OCI-LY7 (cell line): ENCODE measurements at regions not wholly inside any gene's neighbourhood (a gene's known extent, or its start where the extent isn't known, plus 50 kb on each side); places are given as distances from the start of the nearest gene placed in this dataset.

ENCODE experiments used
- BruUV-seq: library from RNA; stranded (reverse); fragments of 400-500 nt; replicated peaks from 2 replicates; lab custom pipeline; 2021; lab: Mats Ljungman, UMichigan
- CTCF ChIA-PET: fragments of 300-600 bp; sonication (Branson Sonifier 250); formaldehyde crosslinking; loops from one replicate; lab custom pipeline; 2022; ENCODE audit warnings: antibody characterized with exemption; ENCODE audit not compliant: unreplicated experiment; lab: Charles Lee
- POLR2A ChIA-PET: fragments of 300-600 bp; sonication (Branson Sonifier 250); formaldehyde crosslinking; loops from one replicate; lab custom pipeline; 2022; ENCODE audit warnings: antibody characterized with exemption; lab: Charles Lee
- DNase-seq: peaks from one replicate; pipeline ENCODE4 v3.0.0-alpha.2; 2015; ENCODE audit warnings: low spot score
- H2AFZ ChIP-seq: fragments of 200-600 bp; sonication (generic), shearing (Covaris generic); 2 replicates; pipeline ENCODE4 v1.6.1; 2014; ENCODE audit warnings: mild to moderate bottlenecking, antibody characterized with exemption, low read length, moderate library complexity
- H3K27ac ChIP-seq: fragments of 200-600 bp; sonication (generic); 2 replicates; pipeline ENCODE4 v1.5.1; 2014; ENCODE audit warnings: mixed run types, low read depth, mild to moderate bottlenecking, moderate library complexity, low read length, inconsistent platforms; ENCODE audit not compliant: poor library complexity, severe bottlenecking
- H3K36me3 ChIP-seq: fragments of 200-600 bp; sonication (generic); 2 replicates; pipeline ENCODE4 v1.6.1; 2014; ENCODE audit warnings: mild to moderate bottlenecking, antibody characterized with exemption, low read length, moderate library complexity, mixed read lengths; ENCODE audit not compliant: insufficient read depth
- H3K4me1 ChIP-seq: fragments of 200-600 bp; sonication (generic); 2 replicates; pipeline ENCODE4 v1.5.1; 2014; ENCODE audit warnings: mild to moderate bottlenecking, low read length; ENCODE audit not compliant: insufficient read depth, poor library complexity, severe bottlenecking
- H3K4me2 ChIP-seq: fragments of 200-600 bp; sonication (generic); 2 replicates; pipeline ENCODE4 v1.6.1; 2014; ENCODE audit warnings: mild to moderate bottlenecking, low read length
- H3K4me3 ChIP-seq: fragments of 200-600 bp; sonication (generic); 2 replicates; pipeline ENCODE4 v1.5.1; 2014; ENCODE audit warnings: mild to moderate bottlenecking, low read depth, low read length; ENCODE audit not compliant: poor library complexity, severe bottlenecking
- H3K79me2 ChIP-seq: fragments of 200-600 bp; sonication (generic); 2 replicates; pipeline ENCODE4 v1.6.1; 2016; ENCODE audit warnings: low read depth, mild to moderate bottlenecking, low read length, moderate library complexity, mixed read lengths; ENCODE audit not compliant: insufficient read depth
- H3K9me2 ChIP-seq: fragments of 200-600 bp; sonication (generic); 2 replicates; pipeline ENCODE4 v1.6.1; 2016; ENCODE audit warnings: mild to moderate bottlenecking, low read length, mixed read lengths; ENCODE audit not compliant: insufficient read depth
- H3K9me3 ChIP-seq: fragments of 200-600 bp; sonication (generic); 2 replicates; pipeline ENCODE4 v1.6.1; 2014; ENCODE audit warnings: mild to moderate bottlenecking, mixed run types, low read length, mixed read lengths
- H4K20me1 ChIP-seq: fragments of 200-600 bp; sonication (generic); 2 replicates; pipeline ENCODE4 v1.6.1; 2014; ENCODE audit warnings: mild to moderate bottlenecking, antibody characterized with exemption, low read length, moderate library complexity, mixed read lengths; ENCODE audit not compliant: insufficient read depth
- EZH2phosphoT487 ChIP-seq: fragments of 200-600 bp; sonication (generic); IDR thresholded peaks from 2 replicates; pipeline ENCODE4 v1.6.1; 2018; ENCODE audit warnings: low read depth, borderline replicate concordance, mild to moderate bottlenecking, mixed run types, antibody characterized with exemption, low read length, moderate library complexity, mixed read lengths
- intact Hi-C: fragments of 100-400 bp; cut with micrococcal nuclease; formaldehyde crosslinking; loops from one replicate; pipeline ENCODE4 v1.10.0; 2022; ENCODE audit not compliant: unreplicated experiment
- TF ChIP-seq, protein P1 (sequence below): fragments of 200-600 bp; sonication (generic); conservative IDR thresholded peaks from 2 replicates; pipeline ENCODE4 v1.5.1; 2014; ENCODE audit warnings: mild to moderate bottlenecking, antibody characterized with exemption, low read length, moderate library complexity, mixed read lengths

DNA sequence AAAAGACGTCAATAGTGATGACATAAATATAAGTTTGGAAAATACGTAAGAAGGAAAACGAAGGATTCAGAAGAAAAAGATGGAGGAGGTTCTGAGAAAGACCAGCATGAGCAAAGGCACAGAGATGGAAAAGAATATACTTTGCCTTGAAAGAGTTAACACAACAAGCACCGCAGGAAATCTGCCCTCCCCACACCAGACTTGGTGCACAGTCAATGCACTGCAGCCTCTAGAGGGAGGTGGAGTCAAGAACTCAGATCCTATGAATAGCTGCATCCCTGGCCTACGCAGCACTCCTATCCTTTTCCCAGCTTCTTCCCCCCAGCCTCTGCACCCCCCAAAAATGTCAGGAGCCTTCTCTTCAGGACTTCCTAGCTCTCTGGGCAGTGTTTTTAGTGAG is 1370.6 kb upstream of the LRRTM3 start:
- CTCF ChIA-PET, result no interaction called here
- no peak for DNase-seq
- no peak overlapping the region for H3K4me3 ChIP-seq

DNA sequence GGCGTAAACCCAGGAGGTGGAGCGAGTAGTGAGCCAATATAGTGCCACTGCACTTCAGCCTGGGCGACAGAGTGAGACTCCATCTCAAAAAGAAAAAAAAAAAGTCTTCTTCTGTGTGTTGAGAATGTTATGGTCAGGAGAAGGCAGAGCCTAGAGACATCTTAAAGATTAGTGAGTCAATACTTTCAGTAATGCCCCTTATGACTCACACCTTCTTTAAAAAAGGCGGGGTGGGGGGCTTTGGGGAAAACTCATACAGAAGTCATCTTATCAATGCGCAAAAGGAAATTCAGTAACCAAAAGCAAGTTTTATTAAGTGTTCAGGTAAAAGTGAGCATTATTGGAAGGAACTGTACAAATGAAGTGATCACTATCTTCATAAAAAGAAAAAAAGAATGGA is 1369.8 kb upstream of the LRRTM3 start:
- Histone ChIP-seq H3K36me3 (no peaks in the 10 kb centered on the region), H3K4me2 (no peak overlapping the region), H3K27ac (no peak overlapping the region), H3K9me3 (no peaks in the 10 kb centered on the region), H3K79me2 (no peaks in the 10 kb centered on the region), H2AFZ (no peak overlapping the region), H3K4me1 (no peaks in the 10 kb centered on the region), H4K20me1 (no peaks in the 10 kb centered on the region), H3K4me3 (no peak overlapping the region), H3K9me2 (no peaks in the 10 kb centered on the region)
- no peak for DNase-seq
- TF ChIP-seq EZH2phosphoT487, result no peak
- TF ChIP-seq, protein P1, sequence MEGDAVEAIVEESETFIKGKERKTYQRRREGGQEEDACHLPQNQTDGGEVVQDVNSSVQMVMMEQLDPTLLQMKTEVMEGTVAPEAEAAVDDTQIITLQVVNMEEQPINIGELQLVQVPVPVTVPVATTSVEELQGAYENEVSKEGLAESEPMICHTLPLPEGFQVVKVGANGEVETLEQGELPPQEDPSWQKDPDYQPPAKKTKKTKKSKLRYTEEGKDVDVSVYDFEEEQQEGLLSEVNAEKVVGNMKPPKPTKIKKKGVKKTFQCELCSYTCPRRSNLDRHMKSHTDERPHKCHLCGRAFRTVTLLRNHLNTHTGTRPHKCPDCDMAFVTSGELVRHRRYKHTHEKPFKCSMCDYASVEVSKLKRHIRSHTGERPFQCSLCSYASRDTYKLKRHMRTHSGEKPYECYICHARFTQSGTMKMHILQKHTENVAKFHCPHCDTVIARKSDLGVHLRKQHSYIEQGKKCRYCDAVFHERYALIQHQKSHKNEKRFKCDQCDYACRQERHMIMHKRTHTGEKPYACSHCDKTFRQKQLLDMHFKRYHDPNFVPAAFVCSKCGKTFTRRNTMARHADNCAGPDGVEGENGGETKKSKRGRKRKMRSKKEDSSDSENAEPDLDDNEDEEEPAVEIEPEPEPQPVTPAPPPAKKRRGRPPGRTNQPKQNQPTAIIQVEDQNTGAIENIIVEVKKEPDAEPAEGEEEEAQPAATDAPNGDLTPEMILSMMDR, result no peak
- no TSS peak for BruUV-seq
- POLR2A ChIA-PET, result interaction anchor here (0.6 kb wide), 1 partner anchor 1501 kb away, joined by 4 read pairs; no protein-coding TSS in a partner anchor
- CTCF ChIA-PET, result no interaction called here
- intact Hi-C loops, result no loop called here

More for the DNA sequence above, 1370.6 kb upstream of the LRRTM3 start:
- no peaks in the 10 kb centered on the region for H3K36me3 ChIP-seq
- no peaks in the 10 kb centered on the region for H3K9me2 ChIP-seq
- H4K20me1 ChIP-seq, result no peaks in the 10 kb centered on the region
- intact Hi-C loops, result no loop called here
- TF ChIP-seq, protein P1, result no peak
- TF ChIP-seq EZH2phosphoT487, result no peak
- no peak overlapping the region for H2AFZ ChIP-seq
- POLR2A ChIA-PET, result interaction anchor here (0.6 kb wide), 2 partner anchors 1500 to 1685 kb away, joined by 4 to 5 read pairs; no protein-coding TSS in a partner anchor
- BruUV-seq, result no TSS peak
- no peak overlapping the region for H3K27ac ChIP-seq
- H3K4me2 ChIP-seq, result no peak overlapping the region
- no peaks in the 10 kb centered on the region for H3K79me2 ChIP-seq
- H3K9me3 ChIP-seq, result no peaks in the 10 kb centered on the region
- H3K4me1 ChIP-seq, result no peaks in the 10 kb centered on the region

DNA sequence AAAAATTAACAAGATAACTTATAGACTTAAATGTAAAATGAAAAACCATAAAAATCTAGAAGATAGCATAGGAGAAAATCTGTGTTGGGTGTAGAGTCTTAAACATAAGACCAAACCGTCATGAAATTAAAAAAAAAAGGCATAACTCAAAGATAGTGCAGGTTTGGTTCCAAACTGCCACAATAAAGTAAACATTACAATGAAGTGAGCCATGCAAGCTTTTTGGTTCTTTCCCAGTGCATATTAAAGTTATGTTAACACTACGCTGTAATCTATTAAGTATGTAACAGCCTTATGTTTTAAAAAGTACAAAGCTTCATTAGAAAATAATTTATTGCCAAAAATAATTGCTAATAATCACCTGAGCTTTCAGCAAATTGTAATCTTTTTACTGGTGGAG is 1366.5 kb upstream of the LRRTM3 start:
- intact Hi-C loops, result no loop called here

More for the DNA sequence above, 1366.5 kb upstream of the LRRTM3 start:
- TF ChIP-seq, protein P1, result no peak
- TF ChIP-seq EZH2phosphoT487, result no peak
- Histone ChIP-seq H3K9me3 (no peaks in the 10 kb centered on the region), H3K9me2 (no peaks in the 10 kb centered on the region), H4K20me1 (no peaks in the 10 kb centered on the region), H3K27ac (no peak overlapping the region), H3K79me2 (no peaks in the 10 kb centered on the region), H3K36me3 (no peaks in the 10 kb centered on the region), H3K4me2 (no peak overlapping the region), H3K4me3 (no peak overlapping the region), H3K4me1 (no peaks in the 10 kb centered on the region), H2AFZ (no peak overlapping the region)
- BruUV-seq, result no TSS peak
- no peak for DNase-seq
- CTCF ChIA-PET, result no interaction called here
- POLR2A ChIA-PET, result interaction anchor here (0.9 kb wide), 1 partner anchor 144 kb away, joined by 3 read pairs; no protein-coding TSS in a partner anchor
